SHP77 (cell line): ENCODE measurements at regions not wholly inside any gene's neighbourhood (a gene's known extent, or its start where the extent isn't known, plus 50 kb on each side); places are given as distances from the start of the nearest gene placed in this dataset.
"Not testable (repeated sequence)": the region's sequence is repeated elsewhere in the genome, so short reads cannot be mapped to it uniquely, and the experiment has no call there.

Experiments
- DNase-seq, 2 experiments: peaks; one replicate each; lab custom pipeline; 2025; lab: John Stamatoyannopoulos, UW

- no peak for DNase-seq
Observed at GRCh38 chr2:210730672-210731071, 174.3 kb downstream of the CPS1 start.

DNA sequence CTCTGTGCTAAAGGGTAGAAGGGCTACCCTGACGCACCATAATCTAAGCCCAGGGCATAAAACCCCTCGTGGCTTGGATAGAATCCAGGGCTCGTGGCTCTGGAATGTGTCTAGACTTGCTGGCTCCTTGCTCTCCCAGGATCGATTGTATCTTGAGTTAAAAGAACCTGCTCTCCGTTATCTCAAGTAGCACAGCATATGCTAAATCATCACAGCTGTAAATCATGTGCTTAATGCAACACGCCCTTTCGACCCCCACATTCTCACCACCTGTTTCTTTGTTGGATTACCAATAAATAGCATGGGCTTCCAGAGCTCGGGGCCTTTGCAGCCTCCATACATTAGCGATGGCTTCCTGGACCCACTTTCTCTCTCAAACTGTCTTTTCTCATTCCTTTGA lies 190.4 kb downstream of the CPS1 start:
- DNase-seq = not testable (repeated sequence)

GRCh38 chr2:210752532-210752931 lies 196.1 kb downstream of the CPS1 start:
- no peak for DNase-seq

- DNase-seq = no peak
Observed at GRCh38 chr2:210753386-210753785, 197.0 kb downstream of the CPS1 start.

GRCh38 chr2:210756855-210757254 lies 200.5 kb downstream of the CPS1 start:
- no peak for DNase-seq

DNA sequence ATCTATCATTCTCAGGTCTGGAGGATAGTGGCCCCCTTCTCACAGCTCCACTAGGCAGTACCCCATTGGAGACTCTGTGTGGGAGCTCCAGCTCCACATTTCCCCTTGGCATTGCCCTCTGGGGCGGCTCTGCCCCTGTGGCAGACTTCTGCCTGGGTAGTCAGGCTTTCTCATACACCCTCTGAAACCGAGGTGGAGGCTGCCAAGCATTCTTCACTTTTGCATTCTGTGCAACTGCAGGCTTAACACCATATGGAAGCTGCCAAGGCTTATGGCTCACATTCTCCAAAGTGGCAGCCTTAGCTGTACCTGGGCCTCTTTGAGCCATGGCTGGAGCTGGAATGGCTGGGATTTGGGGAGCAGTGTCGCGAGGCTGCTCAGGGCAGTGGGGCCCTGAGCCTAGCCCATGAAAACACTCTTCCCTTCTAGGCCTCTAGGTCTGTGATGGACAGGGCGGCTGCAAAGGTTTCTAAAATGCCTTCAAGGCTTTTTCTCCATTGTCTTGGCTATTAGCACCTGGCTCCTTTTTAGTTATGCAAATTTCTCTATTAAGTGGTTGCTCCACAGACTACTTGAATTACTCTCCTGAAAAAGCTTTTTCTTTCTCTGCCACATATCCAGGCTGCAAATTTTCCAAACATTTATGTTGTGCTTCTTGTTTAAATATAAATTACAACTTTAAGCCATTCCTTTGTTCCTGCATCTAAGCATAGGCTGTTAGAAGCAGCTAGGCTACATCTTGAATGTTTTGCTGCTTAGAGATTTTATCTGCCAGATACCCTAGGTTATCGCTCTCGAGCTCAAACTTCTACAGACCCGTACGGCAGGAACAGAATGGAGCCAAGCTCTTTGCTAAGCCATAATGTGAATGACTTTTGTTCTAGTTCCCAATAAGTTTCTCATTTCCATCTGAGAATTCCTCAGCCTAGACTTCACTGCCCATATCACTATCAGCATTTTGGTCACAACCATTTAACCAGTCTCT lies 206.5 kb downstream of the CPS1 start:
- DNase-seq = no peak

DNA sequence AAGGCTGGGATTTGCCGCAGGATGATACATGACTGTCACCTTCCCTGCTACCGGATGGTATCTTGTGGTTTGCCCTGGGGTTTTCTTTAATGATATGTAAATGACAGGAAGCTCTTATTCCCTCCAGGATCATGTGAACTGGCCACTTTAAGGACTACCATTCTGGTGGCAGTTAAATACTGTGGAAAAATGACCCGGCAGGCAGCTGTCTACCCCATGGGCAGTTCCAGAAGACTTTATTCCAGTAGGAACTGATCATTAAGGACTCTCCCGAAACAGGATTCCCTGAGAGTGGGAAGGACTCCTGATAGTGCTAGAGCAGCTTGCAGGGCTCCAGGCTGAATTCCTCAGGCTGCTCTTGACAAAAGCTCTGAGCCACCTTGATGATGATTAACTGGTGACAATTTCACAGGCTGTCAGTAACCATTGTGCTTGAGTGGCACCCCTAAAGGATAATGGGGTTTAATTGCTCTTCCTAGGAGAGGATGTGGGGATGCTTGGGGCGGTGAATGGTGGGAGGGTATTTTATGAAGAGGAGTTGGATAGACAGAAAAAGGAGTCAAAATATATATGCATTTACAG lies 212.0 kb downstream of the CPS1 start:
- DNase-seq = no peak

DNA sequence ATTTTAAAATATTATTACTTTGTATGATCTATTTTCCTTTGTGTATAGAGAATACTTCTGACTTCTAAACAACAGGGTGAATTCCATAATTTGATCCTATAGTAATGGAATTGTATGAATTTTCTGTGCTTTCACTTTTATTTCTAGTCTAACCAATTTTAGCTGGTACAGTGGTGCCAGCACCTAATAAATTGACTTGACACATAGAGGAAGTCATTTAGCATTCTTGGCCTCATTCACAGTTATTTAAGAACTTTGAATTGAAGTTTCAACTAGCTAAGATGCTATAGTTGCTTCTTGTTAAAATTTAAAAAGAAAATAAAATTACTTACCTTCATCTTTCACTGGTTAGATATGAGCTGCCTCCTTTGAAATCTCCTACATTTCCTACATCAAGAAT lies 220.4 kb downstream of the CPS1 start:
- no peak for DNase-seq

- DNase-seq = no peak
Observed at GRCh38 chr2:210782222-210782621, 225.8 kb downstream of the CPS1 start.

DNA sequence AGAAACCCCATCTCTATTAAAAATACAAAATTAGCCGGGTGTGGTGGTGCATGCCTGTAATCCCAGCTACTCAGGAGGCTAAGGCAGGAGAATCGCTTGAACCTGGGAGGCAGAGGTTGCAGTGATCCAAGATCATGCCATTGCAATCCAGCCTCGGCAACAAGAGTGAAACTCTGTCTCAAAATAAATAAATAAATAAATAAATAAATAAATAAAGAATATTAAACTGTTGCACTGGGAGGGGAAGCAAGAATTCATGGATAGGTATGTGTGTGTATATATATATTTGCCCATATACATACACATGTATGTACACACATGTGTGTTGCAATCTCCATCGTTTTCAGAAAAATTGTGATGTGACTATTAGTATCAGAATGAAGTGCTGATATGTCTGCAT lies 231.4 kb downstream of the CPS1 start:
- not testable (repeated sequence) for DNase-seq

GRCh38 chr2:210792000-210792399 lies 235.6 kb downstream of the CPS1 start:
- DNase-seq = peak; percentile 5 to 26

DNA sequence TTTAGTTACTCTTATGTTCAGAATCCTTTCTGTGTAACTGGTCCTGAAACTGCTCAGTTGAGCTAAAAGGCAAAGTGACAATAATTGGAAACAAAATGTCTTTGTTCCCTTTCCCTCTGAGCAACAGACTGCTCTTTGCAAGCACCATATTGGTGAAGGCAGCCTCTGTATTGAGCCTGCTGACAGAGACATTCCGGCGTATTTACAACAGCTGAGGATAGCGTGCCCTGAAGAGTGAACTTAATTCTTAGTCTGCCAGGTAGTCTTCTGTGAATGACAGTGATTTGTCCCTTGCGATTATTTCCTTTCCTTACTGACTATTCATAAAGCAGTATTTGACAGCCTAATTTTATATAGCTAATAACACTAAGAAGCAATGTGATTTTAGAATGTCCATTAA lies 239.1 kb downstream of the CPS1 start:
- no peak for DNase-seq

DNA sequence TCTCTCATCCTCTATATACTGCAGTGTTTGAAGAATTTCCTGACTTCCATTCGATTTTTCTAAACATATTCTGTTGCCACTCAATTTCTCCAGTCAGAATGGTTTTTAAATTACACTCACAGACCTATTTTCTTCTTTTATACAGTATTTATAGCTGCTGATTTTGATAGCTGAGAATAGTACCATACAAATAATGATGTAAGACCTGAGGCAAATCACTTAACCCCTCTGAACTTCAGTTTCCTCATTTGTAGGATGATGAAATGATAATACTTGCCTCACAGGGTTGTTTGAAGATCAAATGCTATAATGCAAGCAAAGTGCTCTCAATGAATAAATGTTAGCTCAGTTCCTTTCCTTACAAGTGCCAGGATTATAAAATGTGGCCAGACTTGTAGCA lies 241.8 kb downstream of the CPS1 start:
- no peak for DNase-seq

GRCh38 chr2:210814251-210815025 lies 258.0 kb downstream of the CPS1 start:
- DNase-seq = no peak

GRCh38 chr2:210816769-210817168 lies 260.4 kb downstream of the CPS1 start:
- no peak for DNase-seq

DNA sequence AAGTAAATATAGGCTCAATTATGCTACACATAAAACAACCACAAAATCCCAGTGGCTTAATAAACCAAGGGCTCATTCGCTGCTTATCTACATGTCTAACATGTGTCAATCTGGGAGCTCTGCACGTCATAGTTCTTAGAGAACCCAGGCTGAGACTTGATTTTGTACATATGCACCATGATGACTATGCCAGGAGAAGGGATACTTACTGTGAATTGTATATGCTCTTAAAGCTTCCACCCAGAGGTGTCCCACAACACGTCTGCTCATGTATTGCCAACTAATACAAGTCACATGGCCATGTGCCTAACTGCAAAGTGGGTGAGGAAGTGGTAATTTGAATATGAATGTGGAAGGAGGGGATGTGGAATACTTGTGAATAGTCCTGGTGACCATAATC lies 262.1 kb downstream of the CPS1 start:
- peak in 1 of 2 experiments; percentile 24 for DNase-seq

GRCh38 chr2:210833403-210833802 lies 277.0 kb downstream of the CPS1 start:
- DNase-seq = no peak

- DNase-seq = no peak
Observed at GRCh38 chr2:210839034-210839433, 282.6 kb downstream of the CPS1 start.

DNA sequence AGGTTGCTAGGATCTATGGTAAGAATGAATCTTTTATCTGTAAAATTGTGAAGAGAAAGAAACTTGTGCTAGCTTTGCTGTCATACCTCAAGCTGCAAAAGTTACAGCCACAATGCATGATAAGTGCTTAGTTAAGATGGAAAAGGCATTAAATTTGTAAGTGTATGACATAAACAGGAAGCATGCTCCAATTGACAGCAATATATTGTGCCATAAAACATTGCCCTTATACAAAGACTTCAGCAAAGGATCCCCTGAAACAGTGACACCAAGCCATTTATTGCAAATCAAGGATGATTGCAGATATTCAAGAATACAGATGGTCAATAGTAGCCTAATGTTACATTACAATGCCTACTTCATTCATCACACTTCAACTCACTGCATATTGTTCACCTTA lies 283.1 kb downstream of the CPS1 start:
- no peak for DNase-seq

GRCh38 chr2:210842896-210843295 lies 286.5 kb downstream of the CPS1 start:
- DNase-seq = no peak

- DNase-seq = no peak
Observed at GRCh38 chr2:210844016-210844415, 287.6 kb downstream of the CPS1 start.

GRCh38 chr2:210859314-210859713 lies 302.9 kb downstream of the CPS1 start:
- DNase-seq = no peak

DNA sequence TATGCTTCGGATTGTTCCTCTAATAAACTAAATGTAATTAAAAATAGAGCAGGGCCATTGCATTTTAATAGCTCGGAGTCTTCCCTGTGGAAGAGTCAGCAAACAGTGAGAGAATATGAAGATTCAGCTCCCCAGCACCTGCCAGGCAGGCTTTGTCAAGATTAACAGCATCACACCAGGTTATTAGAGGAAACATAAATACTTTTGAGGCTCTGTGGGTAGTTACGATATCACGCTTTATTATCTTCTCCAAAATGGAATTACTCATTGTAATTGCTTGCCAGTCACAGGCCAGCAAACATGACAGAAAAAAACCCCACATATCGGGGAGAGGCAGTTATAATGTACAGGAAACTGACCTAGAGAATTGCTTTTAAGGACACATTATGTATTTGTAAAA lies 303.9 kb downstream of the CPS1 start:
- DNase-seq = no peak
